NCI-H345 treated with DMSO at 0.1 percent for 48 hours (cell line): ENCODE measurements at regions not wholly inside any gene's neighbourhood (a gene's known extent, or its start where the extent isn't known, plus 50 kb on each side); places are given as distances from the start of the nearest gene placed in this dataset.

Experiments
- DNase-seq: peaks from one replicate; lab custom pipeline; 2025; ENCODE audit not compliant: unreplicated experiment; lab: John Stamatoyannopoulos, UW

DNA sequence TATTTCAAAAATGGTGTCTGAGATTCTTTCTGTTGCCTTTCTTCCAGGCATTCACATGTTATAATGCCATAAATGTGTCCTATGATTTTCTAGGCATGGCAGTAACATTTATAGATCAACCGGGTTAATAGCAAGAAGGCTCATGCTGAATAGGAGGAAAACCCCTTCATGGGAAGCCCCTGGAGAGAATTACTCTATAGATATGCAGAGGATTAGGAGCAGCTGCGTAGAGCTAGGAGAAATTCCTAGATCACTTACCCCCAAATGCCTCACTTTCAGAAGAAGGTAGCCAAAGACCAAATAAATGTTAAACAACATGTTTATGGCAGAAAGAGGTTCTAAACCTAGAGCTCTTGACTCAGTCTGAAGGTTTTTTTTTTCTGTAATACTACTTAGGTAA lies 153.4 kb upstream of the CTNNA2 start:
- DNase-seq = no peak

GRCh38 chr2:79355569-79355968 lies 157.3 kb upstream of the CTNNA2 start:
- no peak for DNase-seq

- no peak for DNase-seq
Measured at GRCh38 chr2:79327460-79327859, 167.9 kb upstream of the REG3A start.

DNA sequence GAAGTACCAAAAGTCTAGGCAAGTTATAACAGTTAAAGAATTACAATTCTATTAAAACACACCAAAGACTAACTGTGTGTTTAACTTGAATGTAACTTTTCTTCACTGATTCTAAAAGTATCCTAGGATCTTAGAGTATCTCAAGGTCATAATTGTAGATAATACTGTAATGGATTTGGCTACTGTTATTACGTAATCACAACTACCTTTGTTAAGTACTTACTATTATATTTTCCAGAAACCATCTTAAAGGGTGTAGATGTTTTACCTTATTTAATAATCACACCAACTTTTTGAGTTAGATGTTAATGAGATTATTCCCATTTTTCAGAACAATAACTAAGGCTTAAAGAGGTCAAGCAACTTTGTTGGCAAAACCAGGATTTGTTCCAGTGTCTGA lies 161.3 kb upstream of the REG3A start:
- DNase-seq = no peak

GRCh38 chr2:79294994-79295393 lies 135.4 kb upstream of the REG3A start:
- no peak for DNase-seq

GRCh38 chr2:79292958-79293315 lies 133.4 kb upstream of the REG3A start:
- no peak for DNase-seq

- no peak for DNase-seq
Measured at GRCh38 chr2:79292239-79292957, 132.8 kb upstream of the REG3A start.

- no peak for DNase-seq
Measured at GRCh38 chr2:79275863-79276262, 116.3 kb upstream of the REG3A start.

- no peak for DNase-seq
Measured at GRCh38 chr2:79275197-79275596, 115.6 kb upstream of the REG3A start.

DNA sequence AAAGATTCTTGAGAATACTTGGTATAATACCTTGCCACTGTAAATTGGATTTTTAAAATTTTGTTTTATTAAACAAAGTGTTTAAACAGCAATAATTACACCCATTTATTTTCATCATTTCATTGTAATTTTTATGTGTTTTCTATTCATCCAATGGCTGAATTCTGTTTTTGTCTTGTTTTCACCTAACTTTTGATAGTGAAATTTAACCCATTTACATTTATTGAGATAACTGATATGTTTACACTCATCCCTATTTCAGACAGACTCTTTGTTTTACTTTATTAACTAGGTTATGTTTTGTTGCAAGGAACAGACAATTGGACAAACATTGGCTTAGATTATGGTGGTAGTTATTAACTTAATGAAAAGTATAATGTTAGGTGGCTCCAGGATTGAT lies 113.1 kb upstream of the REG3A start:
- no peak for DNase-seq

DNA sequence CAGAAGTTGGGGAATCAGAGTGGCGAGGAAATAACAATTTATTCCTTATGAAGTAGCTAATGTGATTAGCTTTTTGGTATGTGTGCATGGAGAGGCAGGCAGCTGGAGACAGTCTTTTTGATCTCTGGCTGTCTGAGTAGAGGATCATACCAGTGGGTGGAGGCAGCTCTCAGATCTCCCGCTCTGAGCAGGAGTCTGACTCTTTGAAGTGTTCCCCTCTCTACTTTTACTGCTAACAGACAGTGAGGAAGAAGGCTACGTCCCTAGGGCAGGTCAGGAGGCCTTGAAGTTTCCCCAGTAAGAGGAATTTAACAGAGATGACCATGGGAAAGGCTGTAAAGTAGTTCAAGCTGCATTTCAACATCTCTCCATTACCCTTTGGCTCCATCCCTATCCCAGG lies 111.9 kb upstream of the REG3A start:
- DNase-seq = no peak

DNA sequence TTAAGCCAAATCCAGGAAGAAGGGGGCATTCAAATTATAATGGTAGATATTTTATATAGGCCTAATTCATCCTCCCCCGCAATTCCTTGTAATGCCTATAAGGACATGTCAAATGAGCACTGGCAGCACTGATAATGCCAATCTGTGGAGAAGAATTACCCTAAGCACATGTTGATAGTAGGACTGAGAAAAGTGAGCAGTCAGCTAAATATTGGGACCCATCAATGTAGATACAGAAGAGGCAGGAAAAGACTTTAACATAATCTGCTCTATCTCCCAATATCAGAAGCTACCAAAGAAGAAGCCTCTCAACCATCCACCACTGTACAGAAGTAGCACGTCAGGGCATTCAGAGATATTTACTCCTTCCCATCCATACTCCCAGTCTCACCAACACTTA lies 101.3 kb upstream of the REG3A start:
- no peak for DNase-seq

GRCh38 chr2:79259959-79260358 lies 100.4 kb upstream of the REG3A start:
- no peak for DNase-seq

- DNase-seq = no peak
Measured at GRCh38 chr2:79259296-79259695, 99.7 kb upstream of the REG3A start.

GRCh38 chr2:79253243-79253774 lies 93.8 kb upstream of the REG3A start:
- DNase-seq = no peak

DNA sequence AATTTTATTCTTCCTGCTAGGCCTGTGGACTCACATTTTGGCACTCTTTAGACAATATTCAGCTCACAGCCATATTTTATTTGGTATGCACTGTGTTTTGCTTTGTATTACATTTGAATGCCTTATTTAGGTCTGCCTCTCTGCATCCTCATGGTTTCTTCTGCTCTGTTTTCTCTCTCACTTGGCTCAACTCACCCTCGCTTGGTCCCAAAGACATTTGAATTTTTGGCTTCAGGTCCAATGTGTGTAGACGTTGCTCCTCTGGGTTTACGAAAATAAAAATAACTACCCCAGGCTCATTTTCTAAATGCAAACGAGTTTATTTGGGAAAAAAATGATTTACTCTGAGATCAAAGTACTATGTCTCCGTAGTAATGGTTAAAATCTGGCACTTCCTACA lies 91.1 kb upstream of the REG3A start:
- DNase-seq = no peak

GRCh38 chr2:79248776-79249175 lies 89.2 kb upstream of the REG3A start:
- no peak for DNase-seq

DNA sequence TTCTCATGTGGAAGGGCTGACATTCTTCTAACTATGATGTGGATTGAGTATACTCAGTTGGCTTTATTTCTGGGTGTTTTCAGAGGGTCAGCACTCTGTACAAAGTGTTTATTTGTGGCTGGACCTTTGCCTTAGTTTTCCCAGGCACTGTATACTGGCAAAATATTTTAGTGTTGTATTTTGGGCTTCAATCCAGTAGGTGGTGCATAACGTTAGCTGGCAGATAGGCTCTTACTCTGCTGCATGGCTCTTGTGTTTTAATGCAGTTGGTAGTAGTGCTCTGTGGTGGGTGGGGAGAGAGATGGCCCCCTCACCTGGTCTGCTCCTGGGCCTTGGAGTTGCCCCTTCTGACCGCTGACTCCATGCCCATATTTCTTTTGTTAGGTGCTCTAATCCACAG lies 75.6 kb upstream of the REG3A start:
- DNase-seq = no peak

- DNase-seq = no peak
Measured at GRCh38 chr2:79223539-79223938, 64.0 kb upstream of the REG3A start.

GRCh38 chr2:79219383-79219988 lies 59.9 kb upstream of the REG3A start:
- DNase-seq = peak; percentile 27

DNA sequence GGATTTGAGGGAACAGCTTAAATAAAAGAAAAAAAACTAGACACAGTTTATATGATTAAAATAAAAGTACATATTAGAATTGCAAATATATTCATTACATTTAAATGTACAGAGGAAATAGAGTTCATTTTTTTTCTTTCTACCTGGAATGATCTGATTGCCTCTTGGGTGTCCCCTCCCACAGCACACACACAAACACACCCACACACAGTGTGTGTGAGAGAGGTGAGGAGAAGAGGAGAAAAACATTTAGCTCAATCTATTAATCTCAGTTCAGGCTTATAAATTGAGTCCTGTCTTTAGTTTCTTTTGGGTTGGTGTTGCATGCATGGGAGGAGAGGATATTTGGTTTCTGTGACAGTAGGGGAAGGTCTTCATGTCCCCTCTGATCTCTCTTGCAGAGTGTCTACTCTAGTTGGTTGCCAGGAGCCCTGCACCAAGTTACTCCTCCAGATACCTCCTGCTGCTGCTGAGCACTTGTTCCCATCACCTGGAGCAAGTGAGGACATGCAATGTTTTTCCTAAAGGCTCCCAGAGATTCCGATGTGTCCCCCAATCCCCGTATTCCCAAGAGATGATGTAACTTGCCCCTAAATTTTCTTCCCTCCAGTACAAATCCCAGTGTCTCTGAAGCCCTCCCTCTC lies 50.8 kb upstream of the REG3A start:
- no peak for DNase-seq
